ENCODE measurements at regions not wholly inside any gene's neighbourhood (a gene's known extent, or its start where the extent isn't known, plus 50 kb on each side); places are given as distances from the start of the nearest gene placed in this dataset.

- DNase-seq (no peak), ATAC-seq (ENCODE audit: low FRiP score in 2 of 2) (no peak)
- 67% methylated on average over 1 of the region's 1 CpG for WGBS, 2 donors
- Histone ChIP-seq H3K36me3 (no peaks in the 10 kb centered on the region), H3K4me3 (no peak overlapping the region), H3K9me3 (no peaks in the 10 kb centered on the region), H3K4me1 (no peaks in the 10 kb centered on the region), H3K27ac (no peak overlapping the region), H3K27me3 (no peaks in the 10 kb centered on the region)
- TF ChIP-seq CTCF (IDR thresholded peaks at IDR 0.05) (no peak), EP300 (IDR thresholded peaks at IDR 0.05) (no peak), POLR2AphosphoS5 (IDR thresholded peaks at IDR 0.05) (no peak), POLR2A (IDR thresholded peaks at IDR 0.05) (no peak)
Measured at GRCh38 chr5:11984196-11984595, 80.0 kb upstream of the CTNND2 start.

- no peaks in the 10 kb centered on the region for H3K9me3 ChIP-seq
- no peaks in the 10 kb centered on the region for H3K36me3 ChIP-seq
- H3K4me3 ChIP-seq: no peak overlapping the region
- no peak overlapping the region for H3K27ac ChIP-seq
- TF ChIP-seq POLR2AphosphoS5 (IDR thresholded peaks at IDR 0.05): no peak
- no peak for TF ChIP-seq CTCF (IDR thresholded peaks at IDR 0.05)
- TF ChIP-seq POLR2A (IDR thresholded peaks at IDR 0.05): no peak
- TF ChIP-seq EP300 (IDR thresholded peaks at IDR 0.05): no peak
- WGBS, 2 donors: 81 to 85% methylated on average over 3 of the region's 3 CpGs
- no peak for DNase-seq
- ATAC-seq (ENCODE audit: low FRiP score in 2 of 2): no peak
- no peaks in the 10 kb centered on the region for H3K27me3 ChIP-seq
- H3K4me1 ChIP-seq: no peaks in the 10 kb centered on the region
Measured at GRCh38 chr5:11981986-11982385, 77.7 kb upstream of the CTNND2 start.

GRCh38 chr5:11977904-11978303 is 73.7 kb upstream of the CTNND2 start:
- DNase-seq (no peak), ATAC-seq (ENCODE audit: low FRiP score in 2 of 2) (no peak)
- H3K9me3 ChIP-seq: no peaks in the 10 kb centered on the region
- no peaks in the 10 kb centered on the region for H3K27me3 ChIP-seq
- TF ChIP-seq POLR2AphosphoS5 (IDR thresholded peaks at IDR 0.05) (no peak), CTCF (IDR thresholded peaks at IDR 0.05) (no peak), POLR2A (IDR thresholded peaks at IDR 0.05) (no peak), EP300 (IDR thresholded peaks at IDR 0.05) (no peak)
- no peaks in the 10 kb centered on the region for H3K4me1 ChIP-seq
- 85 to 92% methylated on average over 2 of the region's 2 CpGs for WGBS, 2 donors
- no peak overlapping the region for H3K27ac ChIP-seq
- H3K36me3 ChIP-seq: no peaks in the 10 kb centered on the region
- no peak overlapping the region for H3K4me3 ChIP-seq

- no peak overlapping the region for H3K4me3 ChIP-seq
- 74 to 77% methylated on average over 7 of the region's 7 CpGs for WGBS, 2 donors
- H3K4me1 ChIP-seq: no peaks in the 10 kb centered on the region
- ATAC-seq (ENCODE audit: low FRiP score in 2 of 2): no peak
- no peaks in the 10 kb centered on the region for H3K27me3 ChIP-seq
- DNase-seq: no peak
- H3K36me3 ChIP-seq: no peaks in the 10 kb centered on the region
- no peaks in the 10 kb centered on the region for H3K9me3 ChIP-seq
- TF ChIP-seq CTCF (IDR thresholded peaks at IDR 0.05) (no peak), EP300 (IDR thresholded peaks at IDR 0.05) (no peak), POLR2A (IDR thresholded peaks at IDR 0.05) (no peak), POLR2AphosphoS5 (IDR thresholded peaks at IDR 0.05) (no peak)
- H3K27ac ChIP-seq: no peak overlapping the region
Measured at GRCh38 chr5:11973469-11973868, 69.2 kb upstream of the CTNND2 start.

GRCh38 chr5:11963227-11963626 is 59.0 kb upstream of the CTNND2 start:
- Histone ChIP-seq H3K9me3 (no peaks in the 10 kb centered on the region), H3K27me3 (no peaks in the 10 kb centered on the region), H3K27ac (no peak overlapping the region), H3K4me1 (no peaks in the 10 kb centered on the region), H3K4me3 (no peak overlapping the region), H3K36me3 (no peaks in the 10 kb centered on the region)
- 92 to 93% methylated on average over 3 of the region's 3 CpGs for WGBS, 2 donors
- DNase-seq (no peak), ATAC-seq (ENCODE audit: low FRiP score in 2 of 2) (no peak)
- TF ChIP-seq POLR2A (IDR thresholded peaks at IDR 0.05): no peak
- TF ChIP-seq POLR2AphosphoS5 (IDR thresholded peaks at IDR 0.05): no peak
- TF ChIP-seq CTCF (IDR thresholded peaks at IDR 0.05): no peak

Measured in upper lobe of left lung (tissue), 6 donors.